ENCODE measurements at regions not wholly inside any gene's neighbourhood (a gene's known extent, or its start where the extent isn't known, plus 50 kb on each side); places are given as distances from the start of the nearest gene placed in this dataset.

DNA sequence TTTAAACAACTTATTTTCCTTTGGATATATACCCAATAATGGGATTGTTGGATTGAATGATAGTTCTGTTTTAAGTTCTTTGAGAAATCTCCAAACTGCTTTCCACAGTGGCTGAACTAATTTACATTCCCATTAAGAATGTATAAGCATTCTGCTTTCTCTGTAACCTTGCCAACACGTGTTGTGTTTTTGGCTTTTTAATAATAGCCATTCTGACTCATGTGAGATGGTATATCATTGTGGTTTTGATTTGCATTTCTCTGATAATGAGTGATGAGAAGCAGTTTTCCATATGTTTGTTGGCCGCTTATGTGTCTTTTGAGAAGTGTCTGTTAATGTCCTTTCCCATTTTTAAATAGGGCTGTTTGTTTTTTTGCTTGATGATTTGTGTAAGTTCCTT lies 155.6 kb upstream of the PITX2 start:
- DNase-seq (ENCODE audit: low spot score): no peak

DNA sequence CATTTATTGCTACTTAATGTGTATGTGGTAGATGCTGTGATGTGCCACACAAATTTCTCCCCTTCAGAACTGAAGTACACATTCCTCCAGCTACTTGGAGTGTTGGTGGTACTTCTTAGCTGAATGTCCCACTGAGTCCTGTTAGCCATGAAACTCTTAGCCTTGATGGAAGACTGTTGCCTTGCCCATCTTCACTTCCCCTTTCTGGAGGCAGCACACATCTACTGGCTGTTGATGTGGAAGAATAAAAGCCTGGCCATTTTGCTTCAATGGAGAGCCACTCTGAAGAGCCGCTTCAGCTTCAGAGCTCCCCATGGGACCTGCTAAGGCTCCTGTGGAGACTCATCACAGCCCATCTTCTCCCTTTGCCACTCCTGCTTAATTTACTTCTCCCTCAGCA lies 157.7 kb upstream of the PITX2 start:
- DNase-seq (ENCODE audit: low spot score): no peak

DNA sequence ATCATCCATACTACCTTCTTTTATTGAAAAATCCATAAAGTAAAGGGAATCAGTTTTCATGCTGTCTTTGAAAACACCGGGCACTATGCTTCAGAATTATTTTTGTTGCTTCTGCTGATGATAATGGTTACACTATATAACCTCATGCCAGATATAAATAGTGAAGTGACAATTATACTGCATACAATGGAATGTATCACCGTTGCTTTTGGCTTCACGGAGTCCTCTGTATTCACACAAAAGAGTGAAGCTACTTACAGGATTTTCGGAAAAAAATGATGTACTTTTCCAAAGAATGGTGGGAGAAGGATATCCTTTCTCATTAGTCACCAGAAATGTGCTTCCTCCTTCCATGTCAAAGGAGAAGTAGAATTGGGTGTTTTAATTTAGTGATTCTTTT lies 159.1 kb upstream of the PITX2 start:
- no peak for DNase-seq (ENCODE audit: low spot score)

DNA sequence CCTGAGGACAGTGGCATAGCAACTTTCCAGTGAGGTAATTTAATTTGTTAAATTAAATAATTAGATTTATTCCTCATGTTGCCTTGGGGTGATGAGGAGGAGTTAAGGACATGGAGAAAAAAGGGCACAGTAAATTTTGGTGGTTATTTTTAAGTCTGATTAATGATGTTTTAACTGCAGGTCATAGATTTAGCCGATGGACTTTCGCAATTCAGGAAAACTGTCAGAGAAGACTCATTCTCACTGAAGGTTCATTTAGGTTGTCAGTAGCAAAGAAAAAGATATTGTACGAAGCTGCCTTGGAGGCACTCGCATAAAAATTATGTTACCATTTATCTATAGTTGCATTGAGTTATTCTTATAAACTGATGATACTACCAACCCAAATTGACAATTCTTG lies 164.2 kb upstream of the PITX2 start:
- no peak for DNase-seq (ENCODE audit: low spot score)

DNA sequence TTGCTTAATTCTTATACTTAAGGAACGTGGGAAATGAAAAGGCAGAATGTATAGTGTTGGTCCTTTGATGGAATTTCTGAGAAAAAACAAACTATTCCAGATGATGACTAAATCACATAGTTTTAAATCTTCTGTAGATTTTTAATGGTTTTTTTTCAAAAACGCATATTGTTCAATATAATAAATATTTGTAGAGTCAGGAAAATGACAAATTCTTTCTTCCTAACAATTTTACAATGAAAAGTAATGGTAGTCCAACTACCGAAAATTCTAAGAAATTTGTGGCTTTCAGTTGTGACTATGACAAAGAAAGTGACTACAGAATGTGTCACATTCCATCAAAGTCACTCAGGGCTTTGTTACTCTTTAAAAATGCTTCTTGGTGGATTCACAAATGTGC lies 164.8 kb upstream of the PITX2 start:
- no peak for DNase-seq (ENCODE audit: low spot score)

DNA sequence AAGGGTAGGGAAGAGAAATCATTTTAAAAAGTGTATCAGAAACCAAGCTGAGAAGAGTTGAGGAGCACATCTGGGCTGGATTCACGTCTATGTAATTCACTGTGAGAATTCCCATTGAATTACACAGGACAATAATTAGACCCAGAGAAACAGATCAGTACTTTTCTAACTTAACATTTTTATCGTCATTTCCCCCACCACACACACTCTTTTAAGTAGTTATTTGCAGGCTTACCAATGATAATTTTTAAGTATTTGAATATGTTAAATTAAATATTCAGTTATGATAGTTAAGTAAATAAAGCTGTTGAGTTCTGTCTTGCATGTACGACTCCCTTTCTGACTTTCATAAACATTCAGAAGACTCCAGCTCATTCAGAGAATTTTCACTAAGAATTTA lies 165.4 kb upstream of the PITX2 start:
- no peak for DNase-seq (ENCODE audit: low spot score)

DNA sequence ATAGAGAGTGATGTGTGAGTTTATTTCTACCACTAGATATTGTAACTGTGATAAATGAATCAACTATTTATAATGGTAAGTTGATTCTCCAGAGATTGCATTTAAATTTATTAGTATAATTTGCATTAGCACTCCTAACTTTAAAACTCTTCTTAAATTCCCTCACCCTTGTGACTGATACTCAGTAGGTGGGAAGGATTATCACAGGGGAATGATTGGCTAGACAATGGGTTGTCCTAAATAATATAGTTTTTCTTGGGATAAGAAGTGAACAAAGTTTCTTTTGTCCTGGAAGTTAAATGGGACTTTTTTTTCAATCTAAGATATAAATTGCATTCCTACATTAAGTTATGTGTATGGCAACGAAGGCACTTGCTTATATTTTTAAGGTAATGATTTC lies 169.2 kb upstream of the PITX2 start:
- DNase-seq (ENCODE audit: low spot score): no peak

DNA sequence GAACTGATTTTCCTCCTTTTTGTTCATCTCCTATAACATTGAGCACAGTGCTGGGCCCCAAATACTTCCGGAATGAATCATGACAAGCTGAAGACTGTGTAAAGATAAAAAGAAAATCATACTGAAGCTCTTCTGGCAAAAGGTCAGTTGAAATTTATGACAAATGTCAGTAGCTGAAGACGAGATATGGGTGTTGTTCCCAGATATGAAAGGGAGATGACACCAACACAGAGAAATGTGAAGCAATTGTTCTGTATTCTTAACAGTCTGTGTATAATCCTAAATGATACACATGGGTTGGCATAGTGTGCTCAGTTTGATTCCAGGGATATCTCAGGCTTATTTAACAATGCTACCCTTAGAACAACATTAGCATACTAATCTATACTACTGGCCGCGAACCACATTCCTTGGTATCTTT lies 170.5 kb upstream of the PITX2 start:
- DNase-seq (ENCODE audit: low spot score): no peak

DNA sequence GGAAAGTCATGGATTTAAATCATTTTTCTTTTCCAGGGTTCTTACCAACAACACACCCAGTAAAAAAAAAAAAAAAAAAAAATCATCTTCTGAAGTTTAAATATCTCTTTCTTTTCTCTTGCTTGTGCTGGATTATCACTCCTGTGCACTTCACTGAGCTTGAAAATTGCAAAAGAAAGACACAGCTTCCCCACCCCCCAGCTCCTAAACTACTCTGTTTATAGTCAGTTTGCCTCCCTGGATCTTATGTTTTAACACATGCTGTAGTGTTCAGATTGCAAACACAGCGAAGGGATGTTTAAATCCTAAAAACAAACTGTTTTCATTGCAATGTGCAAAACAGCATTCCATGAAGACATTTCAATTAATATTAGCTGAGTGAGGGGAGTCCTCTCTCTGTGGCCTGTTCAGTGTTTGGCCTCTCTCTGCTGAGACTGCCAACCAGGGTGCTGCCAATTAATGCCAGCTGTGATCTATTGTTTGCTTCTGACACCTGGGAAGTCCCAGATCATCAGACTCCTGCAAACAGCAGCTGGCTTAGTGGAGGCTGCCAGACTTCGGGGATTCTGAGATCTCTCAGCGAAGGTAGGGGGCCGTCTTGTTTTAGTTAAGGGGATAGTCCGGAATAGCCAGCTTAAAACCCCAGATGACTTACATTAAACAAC lies 171.1 kb upstream of the PITX2 start:
- no peak for DNase-seq (ENCODE audit: low spot score)

DNA sequence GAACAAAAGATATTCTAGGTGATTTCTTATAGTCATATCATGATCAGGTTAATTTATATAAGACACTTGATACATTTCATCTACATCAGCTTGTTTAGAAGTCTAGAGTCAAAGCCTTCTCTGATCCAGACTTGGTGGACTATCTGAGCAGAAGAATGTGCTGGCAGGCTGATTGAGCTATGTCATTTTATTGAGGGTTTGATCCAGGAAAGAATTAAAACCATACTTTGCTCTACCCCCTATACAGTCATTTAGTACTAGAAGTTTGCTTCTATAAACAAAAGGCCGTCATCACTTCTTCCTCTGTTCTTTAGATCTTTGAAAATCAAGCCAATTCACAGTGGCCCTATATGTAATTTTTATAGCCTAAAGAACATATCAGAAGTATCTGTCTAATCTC lies 173.1 kb upstream of the PITX2 start:
- DNase-seq (ENCODE audit: low spot score): no peak

DNA sequence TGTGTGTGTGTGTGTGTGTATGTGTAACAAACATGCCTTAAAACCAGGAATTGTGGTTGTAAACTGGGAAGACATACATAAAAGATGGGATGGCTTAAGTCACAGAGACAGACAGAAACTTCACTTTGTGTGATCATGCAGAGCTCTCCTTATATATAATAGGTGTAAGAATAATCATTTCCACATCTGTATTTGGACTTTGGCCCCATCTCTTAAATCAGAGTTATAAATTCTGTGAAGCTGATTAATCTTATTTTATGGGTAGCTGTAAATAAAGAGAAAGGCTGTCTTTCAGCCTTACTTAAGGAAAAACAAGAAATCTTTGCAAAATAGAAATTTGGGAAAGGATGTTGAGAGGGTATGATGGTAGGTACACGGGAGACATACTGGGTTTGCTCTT lies 174.6 kb upstream of the PITX2 start:
- no peak for DNase-seq (ENCODE audit: low spot score)

- DNase-seq (ENCODE audit: low spot score): no peak
Observed at GRCh38 chr4:110798687-110799086, 175.8 kb upstream of the PITX2 start.

DNA sequence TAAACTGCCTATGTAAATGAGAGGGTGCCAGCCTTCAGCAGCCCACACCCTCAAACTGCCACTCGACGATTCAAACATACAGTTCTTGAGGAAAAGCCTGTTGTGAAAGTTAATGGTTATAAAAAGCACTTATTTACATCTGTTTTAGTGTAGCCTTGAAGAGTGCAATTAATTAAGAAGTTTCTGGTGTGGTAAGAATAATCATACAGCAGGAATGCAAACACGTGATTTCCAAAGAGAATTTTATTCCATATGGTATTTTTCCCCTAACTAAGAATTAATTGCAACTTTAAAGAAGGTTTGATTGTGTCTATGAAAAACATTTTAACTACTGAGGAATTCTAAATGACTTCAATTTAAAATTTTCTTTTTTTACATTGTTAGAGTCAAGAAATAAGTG lies 176.3 kb upstream of the PITX2 start:
- no peak for DNase-seq (ENCODE audit: low spot score)

- DNase-seq (ENCODE audit: low spot score): no peak
Observed at GRCh38 chr4:110801591-110801990, 178.7 kb upstream of the PITX2 start.

GRCh38 chr4:110808351-110808878 lies 185.5 kb upstream of the PITX2 start:
- no peak for DNase-seq (ENCODE audit: low spot score)

- no peak for DNase-seq (ENCODE audit: low spot score)
Observed at GRCh38 chr4:110815950-110816349, 193.1 kb upstream of the PITX2 start.

DNA sequence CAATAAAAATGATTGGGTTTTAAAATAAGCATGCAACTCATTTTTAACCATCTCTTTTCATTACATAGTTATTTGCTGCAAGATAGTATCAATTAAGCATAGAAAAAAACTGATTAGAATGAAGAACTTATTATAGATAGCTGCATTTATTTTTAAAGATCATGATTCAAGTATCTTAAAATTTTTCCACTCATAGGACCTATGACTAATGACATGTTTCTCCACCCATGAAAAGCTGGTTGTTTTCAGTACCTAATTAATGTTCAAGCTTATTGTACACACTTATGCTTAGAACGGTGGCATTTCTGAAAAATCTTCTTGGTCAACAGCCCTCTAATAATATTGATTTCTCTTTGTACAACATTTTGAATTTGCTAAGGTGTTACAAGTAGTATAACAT lies 193.5 kb upstream of the PITX2 start:
- DNase-seq (ENCODE audit: low spot score): no peak

GRCh38 chr4:110821186-110821585 lies 198.3 kb upstream of the PITX2 start:
- DNase-seq (ENCODE audit: low spot score): no peak

DNA sequence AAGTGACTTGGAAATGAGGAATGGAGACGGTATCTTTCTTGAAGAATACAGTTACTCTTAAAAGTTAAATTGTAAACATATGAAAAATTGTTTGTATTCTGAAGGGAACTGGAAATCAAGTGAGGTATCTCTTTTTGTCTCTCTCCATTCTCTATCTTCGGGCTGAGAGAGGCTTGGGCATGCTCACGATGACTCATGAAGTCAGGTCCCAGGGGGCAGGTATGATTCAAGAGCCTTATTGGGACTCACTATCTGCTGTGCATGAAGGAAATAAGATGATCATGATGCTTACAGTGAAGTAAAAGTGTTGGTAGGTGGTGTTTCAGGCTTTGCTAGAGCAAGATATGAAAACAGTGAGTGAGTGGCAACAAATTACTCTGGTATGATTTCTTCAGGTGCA lies 200.4 kb upstream of the PITX2 start:
- DNase-seq (ENCODE audit: low spot score): no peak

- no peak for DNase-seq (ENCODE audit: low spot score)
Observed at GRCh38 chr4:110824344-110824743, 201.5 kb upstream of the PITX2 start.

DNA sequence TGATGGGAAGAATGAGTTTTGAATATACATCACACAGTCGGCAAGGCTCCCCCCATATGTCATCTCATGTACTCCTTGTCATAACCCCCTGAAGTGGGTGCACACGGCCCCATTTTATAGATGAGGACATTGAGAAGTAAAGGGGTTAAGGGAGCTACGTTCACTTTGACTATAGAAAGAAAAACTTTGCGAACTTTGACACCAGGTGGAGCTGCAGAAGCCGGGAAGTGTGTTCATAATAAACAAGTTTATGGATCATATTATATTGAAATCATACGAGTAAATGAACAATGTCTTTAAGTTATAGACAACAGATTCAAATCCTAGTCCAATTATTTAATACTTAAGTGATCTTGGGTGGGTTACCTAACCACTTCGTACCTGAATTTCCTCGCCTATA lies 203.8 kb upstream of the PITX2 start:
- no peak for DNase-seq (ENCODE audit: low spot score)

- no peak for DNase-seq (ENCODE audit: low spot score)
Observed at GRCh38 chr4:110830461-110830860, 207.6 kb upstream of the PITX2 start.

DNA sequence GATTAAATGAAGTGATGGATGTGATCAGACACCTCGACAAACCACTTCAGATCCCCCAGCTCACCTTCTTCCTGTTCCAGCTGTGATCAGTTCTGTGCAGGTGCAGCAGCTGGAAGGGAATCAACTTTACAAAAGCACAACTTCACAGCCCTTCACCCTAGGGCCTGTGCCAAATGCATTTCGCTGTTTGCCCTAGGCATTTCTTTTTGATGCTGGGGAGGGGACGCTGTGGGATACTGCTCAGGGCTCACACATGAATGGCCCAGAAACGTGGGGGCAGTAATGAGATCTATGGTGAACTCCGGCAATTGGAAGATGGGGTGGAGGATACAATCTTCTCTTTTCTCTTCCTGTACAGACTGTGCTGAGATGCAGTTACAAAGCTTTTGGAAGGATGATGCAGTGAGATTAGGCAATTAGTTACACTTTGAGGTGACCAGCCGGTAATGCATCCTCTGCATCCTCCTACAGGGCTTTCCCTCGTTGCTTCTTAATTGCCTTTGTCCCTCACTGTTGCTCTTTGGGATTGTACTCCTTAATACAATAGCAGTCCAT lies 215.1 kb upstream of the PITX2 start:
- no peak for DNase-seq (ENCODE audit: low spot score)

- peak; percentile 14 for DNase-seq (ENCODE audit: low spot score)
Observed at GRCh38 chr4:110840221-110840654, 217.4 kb upstream of the PITX2 start.
